Hepatocyte (in vitro differentiated cells): ENCODE measurements at regions not wholly inside any gene's neighbourhood (a gene's known extent, or its start where the extent isn't known, plus 50 kb on each side); places are given as distances from the start of the nearest gene placed in this dataset.

Experiments
- DNase-seq: peaks from one replicate; pipeline ENCODE4 v3.0.0-alpha.2; 2016; ENCODE audit warnings: low spot score
- H2AFZ ChIP-seq: fragments of 200-600 bp; sonication (generic); 2 replicates; pipeline ENCODE4 v1.6.0; 2016; ENCODE audit warnings: antibody characterized with exemption, mild to moderate bottlenecking
- H3K27ac ChIP-seq: fragments of 200-600 bp; sonication (generic); 2 replicates; pipeline ENCODE4 v1.5.1; 2016; ENCODE audit warnings: mild to moderate bottlenecking
- H3K27me3 ChIP-seq: fragments of 200-600 bp; sonication (generic); 2 replicates; pipeline ENCODE4 v1.6.1; 2016
- H3K36me3 ChIP-seq: fragments of 200-600 bp; sonication (generic); replicated peaks from 2 replicates; pipeline ENCODE4 v1.5.1; 2016; ENCODE audit warnings: low read depth; ENCODE audit not compliant: insufficient read depth
- H3K4me1 ChIP-seq: fragments of 200-600 bp; sonication (generic); 2 replicates; pipeline ENCODE4 v1.5.1; 2016; ENCODE audit warnings: mild to moderate bottlenecking, moderate library complexity; ENCODE audit not compliant: insufficient read depth
- H3K4me2 ChIP-seq: fragments of 200-600 bp; sonication (generic); 2 replicates; pipeline ENCODE4 v1.6.0; 2016
- H3K4me3 ChIP-seq: fragments of 200-600 bp; sonication (generic); 2 replicates; pipeline ENCODE4 v1.5.1; 2016; ENCODE audit warnings: mild to moderate bottlenecking
- H3K79me2 ChIP-seq: fragments of 200-600 bp; sonication (generic); 2 replicates; pipeline ENCODE4 v1.6.0; 2017; ENCODE audit warnings: mild to moderate bottlenecking
- H3K9me2 ChIP-seq: fragments of 200-600 bp; sonication (generic); replicated peaks from 2 replicates; pipeline ENCODE4 v1.6.0; 2017; ENCODE audit warnings: mild to moderate bottlenecking; ENCODE audit not compliant: insufficient read depth
- H3K9me3 ChIP-seq: fragments of 200-600 bp; sonication (generic); 2 replicates; pipeline ENCODE4 v1.5.1; 2016; ENCODE audit warnings: low read depth, mild to moderate bottlenecking
- H4K20me1 ChIP-seq: fragments of 200-600 bp; sonication (generic); 2 replicates; pipeline ENCODE4 v1.6.0; 2016; ENCODE audit warnings: mild to moderate bottlenecking; ENCODE audit not compliant: insufficient read depth, poor library complexity, severe bottlenecking
- CTCF ChIP-seq: fragments of 200-600 bp; sonication (generic); IDR thresholded peaks from 2 replicates; pipeline ENCODE4 v1.5.1; 2016; ENCODE audit warnings: antibody characterized with exemption, mild to moderate bottlenecking; ENCODE audit not compliant: poor library complexity
- EZH2 ChIP-seq: fragments of 200-600 bp; sonication (generic); IDR thresholded peaks from 2 replicates; pipeline ENCODE4 v1.6.1; 2016; ENCODE audit warnings: antibody characterized with exemption, mild to moderate bottlenecking, borderline replicate concordance
- EZH2phosphoT487 ChIP-seq: fragments of 200-600 bp; sonication (generic); IDR thresholded peaks from one replicate; pipeline ENCODE4 v1.6.1; 2018; ENCODE audit warnings: antibody characterized with exemption, mild to moderate bottlenecking, low read depth, moderate library complexity; ENCODE audit not compliant: unreplicated experiment, severe bottlenecking
- WGBS: methylation state at CpG from one replicate; pipeline ENCODE4 v1.1.6; 2016; ENCODE audit warnings: low lambda C conversion rate; ENCODE audit errors: missing lambda C conversion rate; 5-methylcytosine and 5-hydroxymethylcytosine counted together

GRCh38 chr5:124072570-124072969 is 560.6 kb downstream of the CSNK1G3 start:
- no peak for TF ChIP-seq CTCF
- no peak for TF ChIP-seq EZH2
- TF ChIP-seq EZH2phosphoT487 = no peak
- no peaks in the 10 kb centered on the region for H3K36me3 ChIP-seq
- H3K9me3 ChIP-seq = no peaks in the 10 kb centered on the region
- no peaks in the 10 kb centered on the region for H3K4me1 ChIP-seq
- H3K4me3 ChIP-seq = no peak overlapping the region
- H3K4me2 ChIP-seq = no peak overlapping the region
- no peaks in the 10 kb centered on the region for H3K79me2 ChIP-seq
- no peaks in the 10 kb centered on the region for H3K27me3 ChIP-seq
- no peaks in the 10 kb centered on the region for H3K9me2 ChIP-seq
- no peaks in the 10 kb centered on the region for H4K20me1 ChIP-seq
- H2AFZ ChIP-seq = no peak overlapping the region
- H3K27ac ChIP-seq = no peak overlapping the region
- DNase-seq = no peak

- H3K27me3 ChIP-seq = no peaks in the 10 kb centered on the region
- H3K36me3 ChIP-seq = no peaks in the 10 kb centered on the region
- no peak overlapping the region for H3K27ac ChIP-seq
- H4K20me1 ChIP-seq = no peaks in the 10 kb centered on the region
- no peaks in the 10 kb centered on the region for H3K4me1 ChIP-seq
- H3K9me2 ChIP-seq = no peaks in the 10 kb centered on the region
- no peaks in the 10 kb centered on the region for H3K9me3 ChIP-seq
- no peak overlapping the region for H3K4me3 ChIP-seq
- DNase-seq = no peak
- no peak overlapping the region for H3K4me2 ChIP-seq
- H2AFZ ChIP-seq = no peak overlapping the region
- no peaks in the 10 kb centered on the region for H3K79me2 ChIP-seq
- no peak for TF ChIP-seq EZH2
- 39% methylated on average over 4 of the region's 4 CpGs for WGBS
Measured at GRCh38 chr5:124071039-124071438, 559.1 kb downstream of the CSNK1G3 start.

GRCh38 chr5:124065508-124065907 is 553.5 kb downstream of the CSNK1G3 start:
- Histone ChIP-seq H4K20me1 (no peaks in the 10 kb centered on the region), H3K4me1 (peaks cover 9% of the 10 kb centered on the region), H3K9me3 (no peaks in the 10 kb centered on the region), H3K4me2 (no peak overlapping the region), H3K79me2 (no peaks in the 10 kb centered on the region), H3K4me3 (no peak overlapping the region), H3K36me3 (no peaks in the 10 kb centered on the region), H3K27me3 (no peaks in the 10 kb centered on the region), H3K27ac (no peak overlapping the region), H2AFZ (no peak overlapping the region), H3K9me2 (no peaks in the 10 kb centered on the region)
- 93% methylated on average over 2 of the region's 2 CpGs for WGBS
- TF ChIP-seq CTCF (no peak), EZH2 (no peak), EZH2phosphoT487 (no peak)
- no peak for DNase-seq

GRCh38 chr5:124064956-124065355 is 553.0 kb downstream of the CSNK1G3 start:
- Histone ChIP-seq H3K9me3 (no peaks in the 10 kb centered on the region), H3K79me2 (no peaks in the 10 kb centered on the region), H4K20me1 (no peaks in the 10 kb centered on the region), H3K27me3 (no peaks in the 10 kb centered on the region), H2AFZ (no peak overlapping the region), H3K36me3 (no peaks in the 10 kb centered on the region), H3K9me2 (no peaks in the 10 kb centered on the region), H3K4me2 (no peak overlapping the region), H3K4me1 (peaks cover 9% of the 10 kb centered on the region), H3K4me3 (no peak overlapping the region), H3K27ac (no peak overlapping the region)
- TF ChIP-seq CTCF (no peak), EZH2 (no peak), EZH2phosphoT487 (no peak)
- no peak for DNase-seq
- WGBS = 100% methylated on average over 1 of the region's 1 CpG
